AG08395 (cell line): ENCODE measurements at regions not wholly inside any gene's neighbourhood (a gene's known extent, or its start where the extent isn't known, plus 50 kb on each side); places are given as distances from the start of the nearest gene placed in this dataset.
"Not testable (repeated sequence)": the region's sequence is repeated elsewhere in the genome, so short reads cannot be mapped to it uniquely, and the experiment has no call there.

Experiments used
- DNase-seq: peaks from one replicate; pipeline ENCODE4 v3.0.0; 2012; ENCODE audit warnings: mixed read lengths, low spot score

DNA sequence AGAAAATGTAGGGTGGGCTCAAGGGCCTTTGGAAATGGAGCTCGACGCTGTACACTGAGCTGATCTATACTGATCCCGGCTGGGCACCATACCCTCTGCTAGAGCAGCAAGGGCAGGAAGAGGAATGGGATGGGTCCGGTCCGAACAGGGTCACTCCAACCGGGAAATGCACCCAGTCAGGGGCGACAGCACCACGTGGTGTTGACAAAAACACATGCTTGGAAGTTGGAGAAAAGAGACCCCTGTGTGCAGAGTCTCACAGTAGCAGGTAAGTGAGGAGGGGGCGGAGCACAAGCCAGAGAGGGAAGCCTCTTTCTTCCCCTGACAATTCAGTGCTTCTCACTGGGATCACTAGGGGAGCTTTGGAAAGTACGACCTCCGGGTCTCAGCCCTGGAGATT lies 84.1 kb upstream of the ASB18 start:
- no peak for DNase-seq

DNA sequence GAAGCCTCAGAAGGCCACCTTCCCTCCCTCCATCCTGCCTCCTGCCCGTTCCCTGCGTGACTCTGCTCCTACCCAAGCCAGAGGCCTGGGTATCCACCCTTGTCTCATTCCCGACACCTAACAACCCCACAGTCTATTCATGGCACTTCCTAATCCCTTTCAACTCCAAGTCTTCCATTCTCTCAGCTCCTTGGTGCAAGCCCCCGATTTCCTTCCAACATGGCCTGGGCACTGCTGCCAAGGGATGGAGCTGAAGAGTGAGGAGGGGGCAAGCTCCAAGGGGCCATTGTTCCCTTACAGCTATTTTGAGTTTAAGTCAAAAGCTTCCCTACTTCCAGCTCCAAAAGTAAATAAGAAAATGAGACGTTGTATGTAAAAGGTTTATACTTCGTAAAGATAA lies 84.8 kb upstream of the ASB18 start:
- no peak for DNase-seq

DNA sequence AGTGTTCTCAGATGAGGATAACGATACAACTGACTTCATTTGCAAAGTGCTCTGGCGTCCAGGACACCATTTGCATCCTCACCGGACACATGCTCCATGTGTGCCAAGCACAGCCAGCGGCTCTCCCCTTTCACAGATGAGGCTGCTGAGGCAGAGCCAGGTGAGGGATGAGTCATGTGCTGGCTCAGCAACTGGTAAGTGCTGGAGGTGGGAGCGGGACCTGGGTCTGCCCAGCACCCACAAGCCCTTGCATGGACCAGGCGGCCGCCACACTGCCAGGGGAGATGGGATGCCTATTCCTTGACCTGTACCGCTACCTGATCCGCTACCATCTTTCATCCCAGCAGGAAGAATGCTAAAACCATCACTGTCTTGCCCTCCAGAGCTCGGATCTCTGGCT lies 86.2 kb upstream of the ASB18 start:
- no peak for DNase-seq

DNA sequence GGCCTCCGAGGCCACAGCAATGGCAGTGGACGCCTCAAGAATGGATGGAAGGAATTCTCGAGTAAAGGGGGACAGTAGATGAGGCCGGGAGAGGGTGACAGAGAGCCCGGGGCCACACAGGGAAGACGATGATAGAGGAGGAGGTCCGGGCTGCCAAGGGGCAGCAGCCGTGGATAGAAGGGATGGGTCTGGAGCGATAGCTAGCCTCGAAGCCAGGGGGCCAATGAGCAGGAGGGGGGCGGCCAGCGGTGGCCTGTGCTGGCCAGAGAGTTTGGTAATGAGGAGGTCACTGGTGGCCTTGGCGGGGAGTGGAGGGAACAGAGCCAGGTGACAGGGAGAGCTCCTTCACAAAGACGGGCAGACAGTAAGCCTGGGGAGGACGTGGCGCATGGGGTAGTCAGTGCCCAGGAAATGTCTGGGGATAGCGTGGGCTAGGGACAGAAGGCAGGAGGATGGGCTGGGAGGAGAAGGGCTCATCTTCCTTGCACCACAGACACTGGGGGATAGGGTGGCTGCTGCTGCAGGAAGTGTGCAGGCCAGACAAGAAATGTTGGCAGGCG lies 87.8 kb upstream of the ASB18 start:
- no peak for DNase-seq

DNA sequence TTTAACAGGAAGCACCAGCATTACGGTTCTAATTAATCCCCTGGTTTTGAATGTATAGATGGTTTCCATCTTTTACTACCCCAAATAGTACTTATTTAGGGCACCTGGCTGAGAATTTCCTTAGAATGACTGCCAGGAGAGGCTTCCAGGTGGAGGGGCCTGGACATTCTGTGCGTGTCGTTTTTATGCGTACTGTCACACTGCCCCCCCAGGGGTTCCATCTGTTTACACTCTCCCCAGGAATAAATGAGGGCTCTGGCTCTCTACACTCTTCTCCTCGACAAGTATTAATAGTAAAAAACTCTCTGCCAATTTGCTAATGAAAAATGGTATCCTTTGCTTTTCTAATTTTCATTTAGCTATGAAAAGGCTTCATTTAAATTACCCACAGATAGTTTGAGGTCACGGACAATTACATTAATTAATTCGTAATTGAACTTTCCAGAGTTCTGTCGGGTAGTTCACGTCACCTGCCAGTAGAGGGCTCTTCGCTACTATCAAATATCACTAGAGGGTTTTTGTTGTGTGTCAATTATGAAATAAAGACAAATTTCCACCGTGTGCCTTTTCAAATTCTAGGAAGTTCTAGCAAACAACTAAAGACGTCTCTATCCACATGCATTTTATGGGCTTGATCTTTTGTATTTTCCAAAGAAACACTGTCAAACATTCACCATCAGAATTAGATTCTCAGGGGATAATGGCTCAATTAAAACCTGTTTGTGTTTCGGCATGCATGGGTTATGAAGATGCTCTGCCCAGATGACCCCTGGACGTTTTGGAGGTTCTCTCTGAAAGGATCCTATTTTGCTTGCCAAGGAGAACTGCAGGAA lies 88.8 kb upstream of the ASB18 start:
- peak; percentile 38 for DNase-seq

DNA sequence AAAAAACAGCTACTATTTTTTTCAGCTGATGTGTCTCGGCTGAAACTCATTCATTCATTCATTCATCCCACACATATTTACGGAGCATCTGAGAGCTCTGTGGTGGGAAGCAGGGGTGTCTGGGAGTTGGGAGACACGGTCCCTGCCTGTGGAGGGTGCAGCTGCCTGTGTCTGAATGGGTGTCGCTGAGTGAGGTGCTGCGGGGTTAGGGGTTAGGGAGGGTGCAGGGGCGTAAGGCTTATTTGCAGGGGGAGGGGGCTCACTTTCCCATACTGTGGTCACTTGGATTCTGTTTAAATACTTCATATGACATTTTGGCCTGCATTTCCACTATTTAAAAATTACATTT lies 89.4 kb upstream of the ASB18 start:
- no peak for DNase-seq

DNA sequence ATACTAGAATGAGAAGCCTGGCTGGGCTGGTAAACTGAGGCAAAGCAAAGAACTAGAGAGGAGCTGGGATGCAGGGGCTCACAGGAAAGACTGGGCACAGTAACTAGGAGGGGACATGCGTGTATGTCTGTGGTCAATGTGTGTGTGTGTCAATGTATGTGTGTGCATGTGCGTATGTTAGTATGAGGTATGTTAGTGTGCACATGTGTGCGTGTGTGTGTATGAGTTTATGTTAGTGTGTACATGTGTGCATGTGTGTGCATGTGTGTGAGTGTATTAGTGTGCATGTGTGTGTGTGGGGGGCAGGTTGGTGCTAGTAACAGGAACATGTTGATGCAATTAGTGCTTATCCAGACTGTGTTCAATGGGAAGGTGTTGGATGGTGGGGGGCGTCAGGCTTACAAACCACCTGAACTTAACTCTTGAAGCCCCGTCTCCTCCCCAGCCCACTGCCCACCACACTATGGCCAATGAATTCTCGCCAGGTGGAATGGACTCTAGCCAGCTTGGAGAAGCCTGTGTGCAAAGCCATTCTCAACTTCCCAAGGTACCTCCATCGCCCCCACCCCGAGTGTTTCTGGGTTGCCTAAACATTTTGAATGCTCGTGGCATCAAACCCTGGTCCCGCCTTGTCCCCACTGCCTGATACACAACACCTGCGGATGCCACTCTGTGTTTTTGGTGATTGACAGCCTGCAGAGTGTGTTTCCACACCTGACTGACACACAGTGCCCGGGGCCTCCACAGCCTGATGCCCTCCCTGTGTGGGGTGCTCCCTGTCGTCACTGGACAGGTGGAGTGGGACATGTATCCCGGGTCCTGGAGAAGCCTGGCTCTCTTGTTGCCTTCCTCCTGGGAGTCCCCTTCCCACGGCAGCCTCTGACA lies 90.1 kb upstream of the ASB18 start:
- no peak for DNase-seq

DNA sequence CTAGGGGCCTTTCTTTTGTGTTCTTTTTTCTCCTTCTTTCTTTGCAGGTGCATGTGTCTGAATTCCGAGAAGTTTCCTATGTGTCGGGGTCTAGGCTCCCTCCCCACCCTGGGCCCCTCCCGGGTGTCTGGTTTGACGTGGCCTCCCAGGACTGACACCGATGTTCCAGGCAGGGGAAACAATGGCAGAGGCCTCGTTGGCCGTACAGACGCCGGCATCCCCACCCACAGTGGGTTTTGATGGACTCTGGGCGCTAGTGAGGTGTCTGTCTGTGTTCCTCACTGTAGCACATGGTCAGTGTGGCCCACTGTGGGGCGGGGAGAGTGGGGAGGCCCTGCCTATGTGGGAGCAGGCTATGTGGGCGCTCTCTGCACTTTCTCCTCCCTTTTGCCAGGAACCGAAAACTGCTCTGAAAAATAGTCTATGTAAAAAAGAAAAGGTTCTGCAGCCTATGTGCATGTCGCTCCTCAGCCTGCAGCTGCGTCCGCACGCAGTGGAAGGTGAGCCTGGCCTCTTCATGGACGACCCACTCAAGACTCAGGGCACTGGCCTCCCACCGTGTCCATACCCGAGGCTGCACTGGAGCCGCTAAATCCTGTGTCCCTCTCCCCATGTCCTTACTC lies 90.9 kb upstream of the ASB18 start:
- DNase-seq = no peak

DNA sequence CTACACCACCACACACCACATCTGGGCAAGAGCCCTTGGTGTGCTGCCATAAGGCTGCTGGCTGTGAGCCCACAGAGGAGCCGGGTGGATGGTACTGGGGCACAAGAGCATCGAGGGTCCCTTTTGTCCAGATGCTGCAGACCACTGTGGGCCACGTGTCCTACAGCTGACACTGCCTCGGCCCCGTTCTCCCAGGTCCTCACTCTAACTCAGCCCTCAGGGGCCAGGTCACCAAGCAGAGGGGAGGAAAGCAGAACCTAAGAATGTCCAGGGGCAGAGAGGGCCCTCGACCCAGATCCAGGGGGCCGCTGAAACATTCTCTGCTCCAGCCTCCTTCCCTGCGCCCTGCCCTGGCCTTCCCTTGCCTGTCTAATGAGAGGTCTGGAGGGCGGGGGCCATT lies 91.7 kb upstream of the ASB18 start:
- DNase-seq = no peak

DNA sequence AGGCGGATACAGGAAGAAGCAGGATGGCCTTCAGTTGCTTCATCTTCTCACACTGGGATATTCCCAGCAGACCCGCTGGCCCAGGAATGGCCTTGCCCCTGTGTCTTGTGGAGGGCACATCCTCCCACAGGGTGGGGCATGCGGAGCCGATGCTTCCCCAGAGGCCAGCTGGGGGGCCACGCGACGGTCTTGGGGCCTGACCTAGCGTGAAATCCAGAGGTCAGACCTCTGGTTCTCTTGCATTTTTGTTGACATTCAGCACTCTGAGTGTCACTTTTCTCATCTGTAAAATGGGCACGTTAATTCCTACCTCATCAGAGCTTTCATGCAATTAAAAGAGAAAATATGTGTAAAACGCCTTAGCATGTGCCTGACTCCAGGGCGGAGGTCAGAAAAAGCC lies 92.1 kb upstream of the ASB18 start:
- not testable (repeated sequence) for DNase-seq

DNA sequence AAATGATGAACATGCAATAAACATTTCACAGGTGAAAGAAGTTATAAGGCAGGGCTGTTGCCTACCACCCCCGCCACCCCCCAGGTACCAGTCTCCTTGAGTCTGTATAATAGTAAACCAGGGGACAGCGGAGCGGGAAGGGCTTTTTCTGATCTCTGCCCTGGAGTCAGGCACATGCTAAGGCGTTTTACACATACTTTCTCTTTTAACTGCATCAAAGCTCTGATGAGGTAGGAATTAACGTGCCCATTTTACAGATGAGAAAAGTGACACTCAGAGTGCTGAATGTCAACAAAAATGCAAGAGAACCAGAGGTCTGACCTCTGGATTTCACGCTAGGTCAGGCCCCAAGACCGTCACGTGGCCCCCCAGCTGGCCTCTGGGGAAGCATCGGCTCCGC lies 94.3 kb upstream of the ASB18 start:
- not testable (repeated sequence) for DNase-seq

DNA sequence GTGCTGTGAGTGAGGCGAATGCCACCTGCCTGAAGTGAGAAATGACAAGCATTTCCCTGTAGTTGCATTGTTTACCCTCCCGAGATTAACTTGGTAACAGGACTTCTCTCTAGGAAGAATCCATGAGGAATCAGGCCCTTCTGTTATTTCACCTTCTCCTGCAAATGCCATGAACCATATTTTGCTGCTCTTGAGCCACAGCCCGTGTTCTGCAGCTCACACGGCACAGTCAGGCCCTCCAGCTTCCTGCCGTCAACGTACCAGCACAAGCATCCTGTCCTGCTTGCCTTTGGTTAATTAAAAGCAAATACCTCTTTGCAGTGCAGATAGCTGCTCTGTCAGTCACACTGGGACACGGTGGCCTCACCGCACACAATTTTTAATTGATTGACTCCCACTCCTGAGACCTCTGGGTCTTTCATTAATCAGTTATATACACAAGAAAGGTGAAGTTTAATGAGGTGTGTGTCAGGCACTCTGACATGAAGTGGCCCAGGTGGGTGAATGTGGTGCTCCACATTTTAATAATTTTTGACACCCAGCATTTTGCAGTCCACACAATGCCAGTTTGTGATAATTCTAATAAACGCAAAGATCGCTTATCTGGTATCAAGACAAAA lies 95.3 kb upstream of the ASB18 start:
- no peak for DNase-seq

DNA sequence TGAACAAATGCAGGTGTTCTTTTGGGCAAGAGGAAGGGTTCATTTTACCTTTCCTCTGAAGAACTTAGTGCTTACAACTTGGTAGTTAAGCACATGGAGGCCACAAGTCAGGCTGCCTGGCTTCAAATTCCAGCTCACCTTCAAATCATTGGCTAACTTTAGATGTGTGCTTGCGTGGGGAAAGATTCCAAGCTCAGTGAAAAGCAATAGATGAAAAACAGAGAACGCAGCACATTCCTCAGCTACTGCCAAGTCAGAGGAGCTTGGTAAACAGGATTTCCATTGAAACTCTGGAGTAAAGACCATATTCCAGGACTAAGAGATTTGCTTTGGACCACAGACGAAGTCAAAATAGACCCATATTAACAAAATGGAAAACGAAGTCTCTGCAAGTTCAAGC lies 96.3 kb upstream of the ASB18 start:
- DNase-seq = no peak

DNA sequence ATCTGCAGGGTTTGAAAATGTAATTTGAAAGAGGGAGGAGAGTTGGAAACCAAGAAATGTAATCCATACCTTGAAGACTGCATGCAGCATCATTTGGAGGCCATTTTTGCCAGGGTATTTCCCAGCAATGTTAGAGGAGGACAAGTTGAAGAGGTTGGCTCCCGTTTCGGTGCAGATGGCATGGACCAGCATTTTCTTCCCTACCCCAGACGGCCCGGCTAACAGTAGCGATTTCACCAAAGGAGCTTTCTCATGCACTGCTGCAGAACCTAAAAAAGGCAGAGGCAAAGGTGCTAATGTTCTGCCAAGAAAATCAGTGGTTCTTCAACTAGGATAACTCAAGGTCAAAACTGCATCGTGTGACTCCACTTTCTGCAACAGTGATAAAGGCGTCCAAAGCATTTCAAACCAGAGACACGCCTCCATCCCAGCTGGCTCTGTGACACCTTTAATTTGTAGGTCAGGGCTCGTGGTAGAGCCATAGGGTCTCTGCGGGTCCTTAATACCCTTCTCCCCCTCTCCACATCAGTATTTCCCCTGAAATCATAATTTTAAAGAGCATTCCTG lies 99.6 kb upstream of the ASB18 start:
- DNase-seq = no peak

DNA sequence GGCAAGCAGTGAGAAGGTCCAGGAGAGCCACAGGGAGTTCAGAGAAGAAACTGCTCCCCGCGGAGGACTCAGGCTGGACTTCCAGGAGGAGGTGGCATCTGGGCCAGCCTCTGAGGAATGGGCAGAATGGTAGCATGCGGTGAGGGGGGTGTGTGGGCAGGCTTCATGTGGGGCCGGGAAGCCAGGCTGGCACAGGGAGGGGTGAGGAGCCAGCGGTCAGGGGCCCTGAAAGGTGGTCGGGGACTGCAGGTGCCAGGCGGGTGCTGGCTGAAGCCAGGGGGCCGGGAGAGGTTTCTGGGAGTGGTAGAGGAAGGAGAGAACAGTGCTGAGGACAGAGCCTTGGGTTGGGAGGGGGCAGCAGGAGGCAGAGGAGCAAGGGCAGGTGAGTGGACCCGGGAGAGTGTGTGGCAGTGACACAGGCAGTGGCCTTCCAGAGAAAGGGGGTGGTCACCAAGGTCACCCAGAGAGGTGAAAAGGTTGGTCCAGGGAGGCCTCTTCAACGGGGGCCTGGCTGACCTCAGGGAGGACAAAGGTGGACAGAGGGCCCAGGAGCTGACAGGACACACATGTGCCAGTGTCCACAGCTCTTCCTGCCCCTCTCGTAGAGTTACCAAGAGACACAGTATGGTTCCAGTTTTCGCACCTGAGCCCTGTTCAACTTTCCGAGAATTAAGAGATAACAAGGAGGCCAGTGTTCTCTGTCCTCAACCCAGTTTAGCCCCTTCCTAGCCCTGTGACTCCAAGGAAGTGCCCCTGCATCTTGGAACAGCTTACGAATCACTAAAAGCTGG lies 101.2 kb upstream of the ASB18 start:
- no peak for DNase-seq

DNA sequence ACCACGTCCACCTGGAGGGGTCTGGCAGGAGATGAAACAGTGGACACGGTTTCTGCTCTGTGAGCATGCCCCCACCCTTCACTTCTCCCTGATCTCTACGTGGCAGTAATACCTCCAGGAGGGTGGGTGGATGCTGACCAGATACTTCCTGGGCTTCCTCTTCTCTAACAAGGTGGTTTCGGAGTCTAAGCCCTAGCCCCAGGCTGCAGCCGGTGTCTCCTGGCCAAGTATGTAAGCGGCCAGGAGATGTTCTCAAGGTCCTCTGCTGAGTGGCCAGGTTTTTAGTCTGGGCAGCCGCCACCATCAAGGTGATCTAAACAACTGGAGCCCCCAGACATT lies 101.8 kb upstream of the ASB18 start:
- DNase-seq = no peak

DNA sequence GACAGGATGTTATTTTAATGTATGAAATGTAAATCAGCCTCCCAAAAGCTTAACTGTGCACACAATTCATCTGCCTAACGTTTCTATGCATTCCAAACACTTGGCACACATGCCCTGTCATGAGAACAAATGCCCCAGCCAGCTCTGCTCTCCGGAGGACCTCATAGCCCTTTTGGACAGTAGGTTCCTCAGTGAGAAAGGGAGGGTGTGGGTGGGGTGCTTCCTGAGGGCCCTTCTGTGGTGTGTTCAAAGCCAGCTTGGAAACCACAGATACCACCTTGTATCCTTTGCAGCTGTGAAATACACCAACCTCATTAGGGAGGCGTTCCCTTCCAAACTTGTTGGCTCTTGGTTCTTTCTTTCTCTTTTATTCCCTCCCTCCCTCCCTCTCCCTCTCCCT lies 102.2 kb upstream of the ASB18 start:
- DNase-seq = no peak

DNA sequence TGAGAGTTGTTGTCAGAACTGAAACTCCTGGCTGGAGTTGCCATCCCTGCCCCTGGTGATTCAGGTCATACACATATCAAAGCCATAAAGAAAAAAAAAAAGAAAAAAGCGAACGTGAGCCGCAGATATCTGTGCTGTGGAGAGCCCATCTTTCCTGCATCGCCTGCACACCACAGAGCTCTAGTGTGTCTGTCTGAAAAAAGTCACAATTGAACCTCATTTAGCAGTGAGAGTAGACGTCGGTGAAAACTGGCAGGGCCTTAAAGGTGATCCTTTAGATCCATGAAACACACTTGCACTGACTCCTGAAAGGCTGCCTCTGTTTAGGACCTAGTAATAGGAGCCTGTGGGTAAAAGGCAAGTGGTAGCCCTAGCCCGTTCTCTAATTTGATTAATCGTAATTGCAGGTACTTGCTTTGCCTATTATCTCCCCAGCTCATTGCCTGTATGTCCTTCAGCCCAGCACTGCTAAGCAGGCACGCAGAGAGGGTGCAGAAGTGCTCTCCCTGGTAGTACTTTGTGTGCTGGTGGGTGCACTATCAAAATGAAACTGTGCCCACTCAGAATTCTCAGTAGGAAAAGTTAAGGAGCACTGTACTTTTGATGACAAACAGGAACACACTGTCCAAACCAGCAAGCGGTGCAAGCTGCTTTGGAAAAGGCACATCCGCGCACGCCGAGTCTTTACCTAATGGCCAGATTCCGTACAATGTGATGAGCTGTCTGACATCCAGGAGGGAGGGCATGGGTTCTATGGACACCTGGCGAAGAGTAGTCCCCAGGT lies 103.5 kb upstream of the ASB18 start:
- DNase-seq = no peak

DNA sequence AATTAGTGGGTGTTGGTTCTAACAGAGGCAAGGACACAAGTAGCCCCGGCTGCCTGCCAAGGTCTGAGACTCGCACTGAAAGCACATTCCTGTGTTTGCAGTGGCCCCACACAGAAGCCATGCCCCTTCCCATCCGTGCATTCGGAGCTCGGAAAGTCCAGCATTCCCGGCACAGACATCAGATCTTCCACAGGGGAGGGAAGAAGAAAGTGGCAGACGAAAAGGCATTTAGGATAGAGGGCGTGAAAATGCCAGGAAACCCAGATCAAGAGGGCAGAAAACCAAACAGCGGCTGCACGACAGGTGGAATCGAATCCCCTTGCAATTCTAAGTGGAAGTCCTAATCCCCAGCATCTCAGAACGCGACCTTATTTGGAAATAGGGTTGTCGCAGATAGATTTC lies 105.5 kb upstream of the ASB18 start:
- no peak for DNase-seq

DNA sequence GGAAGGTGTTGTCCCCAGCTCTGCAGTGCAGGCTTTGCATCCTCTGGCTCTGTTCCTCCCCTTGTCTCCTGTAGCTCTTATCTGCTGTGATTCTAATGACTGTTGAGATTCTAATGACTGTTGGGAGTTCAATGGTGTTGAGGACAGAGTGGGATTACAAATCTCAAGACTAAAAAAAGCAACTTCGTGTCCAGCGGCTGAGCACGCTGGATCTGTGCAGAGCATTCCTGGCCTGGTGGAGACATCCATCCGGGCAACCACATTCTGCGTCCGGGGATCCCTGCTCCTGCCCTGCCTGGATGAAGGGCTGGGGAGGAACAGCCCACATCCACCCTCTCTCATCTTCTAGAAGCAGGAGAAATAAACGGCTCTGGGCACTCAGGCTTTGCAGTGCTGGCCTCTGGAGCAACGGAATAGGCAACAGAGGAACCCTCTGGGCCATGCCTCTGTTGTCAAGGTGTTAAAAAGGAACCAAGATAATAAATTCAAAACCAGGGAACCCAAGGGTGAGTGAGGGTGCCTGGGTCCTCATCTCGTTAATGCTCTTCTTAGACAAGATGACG lies 106.7 kb upstream of the ASB18 start:
- no peak for DNase-seq
